ELR (cell line): ENCODE measurements at regions not wholly inside any gene's neighbourhood (a gene's known extent, or its start where the extent isn't known, plus 50 kb on each side); places are given as distances from the start of the nearest gene placed in this dataset.

Experiments used
- DNase-seq: peaks from one replicate; pipeline ENCODE4 v3.0.0-alpha.2; 2015; ENCODE audit warnings: low read depth

- no peak for DNase-seq
Measured at GRCh38 chr4:138311771-138312535, 69.8 kb upstream of the SLC7A11 start.

- DNase-seq: peak; percentile 57
Measured at GRCh38 chr4:138310991-138311390, 68.8 kb upstream of the SLC7A11 start.

GRCh38 chr4:138310498-138310897 lies 68.3 kb upstream of the SLC7A11 start:
- DNase-seq: no peak

- DNase-seq: peak; percentile 89
Measured at GRCh38 chr4:138308356-138308755, 66.2 kb upstream of the SLC7A11 start.

GRCh38 chr4:138307319-138307718 lies 65.2 kb upstream of the SLC7A11 start:
- DNase-seq: no peak

GRCh38 chr4:138305050-138305449 lies 62.9 kb upstream of the SLC7A11 start:
- no peak for DNase-seq

- DNase-seq: no peak
Measured at GRCh38 chr4:138301536-138301935, 59.4 kb upstream of the SLC7A11 start.

GRCh38 chr4:138300616-138301015 lies 58.5 kb upstream of the SLC7A11 start:
- DNase-seq: peak; percentile 35

- DNase-seq: no peak
Measured at GRCh38 chr4:138299881-138300280, 57.7 kb upstream of the SLC7A11 start.

- no peak for DNase-seq
Measured at GRCh38 chr4:138298866-138299265, 56.7 kb upstream of the SLC7A11 start.

- DNase-seq: no peak
Measured at GRCh38 chr4:138298431-138298830, 56.3 kb upstream of the SLC7A11 start.

- peak; percentile 60 for DNase-seq
Measured at GRCh38 chr4:138297743-138298405, 55.7 kb upstream of the SLC7A11 start.

GRCh38 chr4:138292321-138292720 lies 50.2 kb upstream of the SLC7A11 start:
- no peak for DNase-seq
